ENCODE measurements at regions not wholly inside any gene's neighbourhood (a gene's known extent, or its start where the extent isn't known, plus 50 kb on each side); places are given as distances from the start of the nearest gene placed in this dataset.

- TF ChIP-seq CTCF (IDR thresholded peaks at IDR 0.05) (no peak), POLR2A (IDR thresholded peaks at IDR 0.05) (no peak)
These were observed 211.5 kb upstream of the FOXN3 start for GRCh38 chr14:89628521-89628920.
